GM12891 (cell line): ENCODE measurements at regions not wholly inside any gene's neighbourhood (a gene's known extent, or its start where the extent isn't known, plus 50 kb on each side); places are given as distances from the start of the nearest gene placed in this dataset.

Experiments
- DNase-seq: peaks from one replicate; pipeline ENCODE4 v3.0.0; 2011; ENCODE audit warnings: low spot score; ENCODE audit not compliant: insufficient read length
- FAIRE-seq: peaks from 2 replicates; lab custom pipeline; 2011; peaks lifted over from hg19 to GRCh38; lab: Jason Lieb, UNC
- PAX5 ChIP-seq: IDR thresholded peaks from 2 replicates; pipeline ENCODE4 v1.6.1; 2011; ENCODE audit warnings: low read length, moderate library complexity, mild to moderate bottlenecking; ENCODE audit not compliant: insufficient read depth, severe bottlenecking
- POLR2A ChIP-seq: IDR thresholded peaks from 2 replicates; pipeline ENCODE4 v1.6.1; 2011; ENCODE audit warnings: low read depth, low read length, control low read depth
- POLR2AphosphoS5 ChIP-seq: IDR thresholded peaks from 2 replicates; pipeline ENCODE4 v1.6.1; 2011; ENCODE audit warnings: low read depth, low read length, control low read depth
- POU2F2 ChIP-seq: IDR thresholded peaks from 2 replicates; pipeline ENCODE4 v1.6.1; 2011; ENCODE audit warnings: low read depth, mild to moderate bottlenecking, control low read depth, low read length, moderate library complexity
- SPI1 ChIP-seq: IDR thresholded peaks from 2 replicates; pipeline ENCODE4 v1.6.1; 2011; ENCODE audit warnings: low read depth, low read length, control low read depth
- TAF1 ChIP-seq: IDR thresholded peaks from 2 replicates; pipeline ENCODE4 v1.6.1; 2011; ENCODE audit warnings: low read depth, low read length, control low read depth

DNA sequence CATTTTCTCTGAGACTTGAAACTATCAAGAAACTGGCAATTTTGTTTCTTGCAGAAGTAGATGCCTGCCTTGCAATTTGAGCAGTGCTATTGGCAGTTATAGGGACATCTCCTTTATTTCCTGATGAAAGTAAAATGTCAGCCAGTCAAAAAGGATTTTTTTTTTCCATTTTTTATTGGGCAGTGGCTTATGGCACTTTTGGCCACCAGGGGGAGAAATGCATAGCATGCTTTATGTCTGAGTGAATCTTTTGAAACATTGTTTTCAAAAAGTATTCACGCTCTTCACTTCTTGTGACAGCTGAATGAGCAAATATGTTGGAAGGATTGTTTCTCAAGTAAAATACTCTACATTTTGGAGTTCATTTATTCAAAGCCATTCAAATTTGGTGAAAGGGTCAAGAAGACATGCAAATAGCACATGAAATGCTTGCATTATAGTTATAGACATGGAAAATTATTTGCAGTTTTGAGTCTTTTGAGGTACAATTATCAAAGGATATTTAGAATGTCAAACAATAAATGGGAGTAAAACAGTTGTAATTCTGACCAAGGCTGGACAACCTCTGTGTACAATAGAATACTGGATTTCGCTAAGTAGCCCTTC is 491.0 kb downstream of the CDH2 start:
- DNase-seq (no peak), FAIRE-seq (no peak)
- no peak for TF ChIP-seq TAF1
- TF ChIP-seq POLR2AphosphoS5, result no peak
- TF ChIP-seq POU2F2, result no peak
- no peak for TF ChIP-seq SPI1
- no peak for TF ChIP-seq PAX5
- TF ChIP-seq POLR2A, result no peak

DNA sequence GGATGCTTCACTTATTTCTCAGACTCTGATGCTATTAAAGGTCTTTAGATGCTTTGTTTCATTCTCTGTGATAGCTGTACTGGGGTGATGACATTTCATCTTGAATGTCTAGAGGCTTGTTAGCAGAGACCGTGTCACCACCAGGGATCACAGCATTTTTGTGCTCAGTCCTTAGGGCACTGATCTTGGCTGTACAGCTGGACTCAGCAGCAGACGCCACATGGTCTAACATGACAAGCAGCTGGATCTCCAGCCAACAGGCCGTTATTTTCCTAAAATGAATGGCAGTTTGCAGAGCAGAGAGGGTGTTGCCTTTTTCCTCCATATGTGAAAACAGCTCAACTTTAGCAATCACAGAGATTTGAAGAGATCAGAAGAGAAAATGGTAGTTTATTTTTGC is 491.8 kb downstream of the CDH2 start:
- no peak for DNase-seq

DNA sequence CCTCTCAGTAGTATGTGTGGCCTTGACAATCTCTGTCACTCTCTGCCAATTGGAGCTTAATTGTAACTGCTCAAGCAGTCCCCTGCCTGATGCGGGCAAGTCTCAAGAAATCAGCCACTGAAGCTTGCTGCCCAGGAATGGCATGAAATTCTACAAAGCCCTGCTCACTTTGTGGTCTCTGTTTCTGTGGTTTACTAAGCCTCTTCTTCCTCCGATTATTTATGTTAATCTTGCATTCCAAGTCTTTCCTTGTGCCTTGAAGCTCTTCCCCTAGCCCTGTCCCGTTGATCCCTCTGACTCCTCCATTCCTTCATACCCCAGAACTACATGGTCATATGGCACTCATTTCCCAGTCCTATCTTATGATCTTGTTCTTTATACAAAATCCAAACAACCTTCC is 489.3 kb upstream of the CHST9 start:
- FAIRE-seq (no peak), DNase-seq (no peak)
- TF ChIP-seq POLR2A (no peak), POU2F2 (no peak), TAF1 (no peak), SPI1 (no peak), PAX5 (no peak), POLR2AphosphoS5 (no peak)

More for the DNA sequence above, 491.8 kb downstream of the CDH2 start:
- FAIRE-seq, result no peak
- TF ChIP-seq PAX5 (no peak), SPI1 (no peak), POU2F2 (no peak), POLR2A (no peak), TAF1 (no peak), POLR2AphosphoS5 (no peak)

DNA sequence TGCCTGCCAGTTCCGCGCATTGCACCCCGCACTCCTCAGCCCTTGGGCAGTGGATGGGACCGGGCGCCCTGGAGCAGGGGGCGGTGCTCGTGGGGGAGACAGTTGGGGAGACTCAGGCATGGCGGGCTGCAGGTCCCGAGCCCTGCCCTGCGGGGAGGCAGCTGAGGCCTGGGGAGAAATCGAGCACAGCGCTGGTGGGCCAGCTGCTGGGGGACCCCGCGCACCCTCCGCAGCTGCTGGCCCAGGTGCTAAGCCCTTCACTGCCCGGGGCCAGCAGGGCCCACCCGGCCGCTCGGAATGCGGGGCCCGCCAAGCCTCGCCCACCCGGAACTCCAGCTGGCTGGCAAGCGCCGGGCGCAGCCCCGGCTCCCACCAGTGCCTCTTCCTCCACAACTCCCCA is 488.8 kb upstream of the CHST9 start:
- FAIRE-seq (no peak), DNase-seq (no peak)
- TF ChIP-seq PAX5 (no peak), POLR2AphosphoS5 (no peak), POLR2A (no peak), POU2F2 (no peak), TAF1 (no peak)

DNA sequence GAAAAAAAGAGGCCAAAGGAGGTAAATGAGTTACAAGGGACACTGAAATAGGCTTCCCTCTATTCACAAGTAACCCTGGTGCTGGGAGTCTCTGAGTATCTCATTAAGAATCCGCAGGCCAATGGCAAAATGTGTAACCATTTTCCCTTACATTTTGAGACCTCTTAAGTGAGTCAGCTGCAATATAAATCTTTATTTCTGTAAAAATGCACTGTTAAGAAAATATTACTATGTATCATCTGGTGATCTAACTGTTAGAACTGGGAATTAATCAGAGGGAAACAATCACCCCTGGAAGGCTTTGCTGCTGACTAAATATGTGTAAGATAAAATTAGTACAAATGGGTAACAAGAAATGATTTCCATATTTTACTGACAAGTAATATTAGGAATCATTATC is 483.1 kb upstream of the CHST9 start:
- no peak for TF ChIP-seq POLR2AphosphoS5
- TF ChIP-seq POLR2A, result no peak
- no peak for TF ChIP-seq POU2F2
- no peak for TF ChIP-seq SPI1
- no peak for TF ChIP-seq TAF1
- TF ChIP-seq PAX5, result no peak
- DNase-seq (no peak), FAIRE-seq (no peak)

DNA sequence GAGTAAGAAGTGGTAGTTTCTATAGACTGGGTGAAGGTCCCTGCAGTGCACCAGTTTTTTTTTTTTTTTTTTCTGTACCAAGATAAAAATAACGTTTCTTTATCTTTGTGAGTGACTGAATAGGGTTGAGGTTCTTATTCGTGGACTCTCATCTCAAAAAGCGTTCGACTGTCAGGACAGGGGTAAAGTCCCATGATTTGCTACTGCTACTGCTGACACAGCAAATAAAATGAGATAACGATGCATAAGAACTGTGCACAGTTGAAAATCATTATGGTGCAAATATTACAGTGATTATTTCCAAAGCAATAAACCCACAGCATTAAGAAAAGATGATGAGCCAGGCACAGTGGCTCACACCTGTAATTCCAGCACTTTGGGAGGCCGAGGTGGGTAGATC is 482.0 kb upstream of the CHST9 start:
- DNase-seq (no peak), FAIRE-seq (no peak)
- TF ChIP-seq POLR2A (no peak), POU2F2 (no peak), TAF1 (no peak), POLR2AphosphoS5 (no peak), PAX5 (no peak), SPI1 (no peak)

DNA sequence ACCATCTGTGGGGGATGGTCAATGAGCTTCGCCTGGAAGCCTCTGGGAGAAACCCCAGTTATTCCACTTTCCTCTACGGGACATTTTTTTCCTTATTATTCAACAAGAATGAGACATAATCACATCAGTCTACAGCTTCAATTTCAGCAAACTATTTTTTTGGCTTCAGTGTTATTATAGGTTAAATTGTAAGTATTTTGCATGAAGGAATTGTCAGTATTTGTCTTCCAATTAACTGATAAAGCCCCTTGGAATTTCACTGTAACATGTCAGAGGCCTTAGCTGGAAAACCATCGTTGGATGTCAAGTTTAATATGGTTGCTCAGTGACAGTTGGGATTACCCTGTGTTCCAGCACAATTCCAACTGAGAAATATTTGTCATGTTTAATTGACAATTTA is 480.9 kb upstream of the CHST9 start:
- FAIRE-seq, result no peak
- TF ChIP-seq POU2F2, result no peak
- DNase-seq, result no peak

DNA sequence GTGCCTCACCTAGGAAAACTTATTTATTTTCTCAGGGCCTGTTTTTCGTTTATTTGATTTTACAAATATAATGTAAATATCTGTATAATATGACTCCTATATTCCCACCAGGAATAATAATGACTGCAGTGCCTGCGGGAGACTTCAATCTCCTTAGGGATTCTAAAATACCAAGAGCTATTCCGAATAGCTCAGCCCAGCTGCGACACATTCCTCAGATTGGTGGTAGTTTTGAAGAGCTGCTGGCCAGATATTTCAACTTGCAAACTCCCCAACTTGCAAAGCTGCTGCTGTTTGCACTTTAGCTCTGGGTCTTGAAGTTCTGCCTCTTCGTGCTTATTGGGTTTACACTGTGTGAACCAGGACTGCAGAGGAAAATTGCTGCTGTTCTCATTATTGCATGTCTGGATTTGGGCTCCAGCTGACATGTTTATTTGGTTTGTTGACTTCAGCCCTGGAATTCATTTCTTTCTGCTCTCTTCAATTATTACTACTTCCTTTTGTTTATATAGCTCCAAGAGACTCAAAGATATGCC is 480.2 kb upstream of the CHST9 start:
- no peak for TF ChIP-seq TAF1
- TF ChIP-seq POU2F2, result no peak
- TF ChIP-seq POLR2A, result no peak
- TF ChIP-seq PAX5, result no peak
- TF ChIP-seq POLR2AphosphoS5, result no peak
- no peak for TF ChIP-seq SPI1
- FAIRE-seq, result no peak
- no peak for DNase-seq

DNA sequence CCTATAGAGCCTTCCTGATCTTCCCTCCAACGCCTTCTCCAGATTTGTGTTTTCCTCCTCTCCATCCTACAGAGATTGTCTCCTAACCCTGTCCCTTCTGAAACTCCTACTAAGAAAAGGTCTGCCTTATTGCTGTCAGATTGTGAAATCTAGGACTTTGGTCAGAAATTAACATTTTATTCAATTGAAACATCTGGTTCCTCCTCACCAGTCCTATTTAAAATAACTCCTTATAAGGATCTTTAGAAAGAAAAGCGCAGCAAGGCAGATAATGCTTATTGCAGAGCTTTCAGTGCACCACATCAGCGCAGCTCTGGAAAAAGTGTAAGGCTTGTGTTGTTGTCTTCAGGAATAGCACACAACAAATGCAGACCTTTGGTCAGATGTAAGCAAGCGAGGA is 477.8 kb upstream of the CHST9 start:
- no peak for TF ChIP-seq POU2F2
- DNase-seq (no peak), FAIRE-seq (no peak)

DNA sequence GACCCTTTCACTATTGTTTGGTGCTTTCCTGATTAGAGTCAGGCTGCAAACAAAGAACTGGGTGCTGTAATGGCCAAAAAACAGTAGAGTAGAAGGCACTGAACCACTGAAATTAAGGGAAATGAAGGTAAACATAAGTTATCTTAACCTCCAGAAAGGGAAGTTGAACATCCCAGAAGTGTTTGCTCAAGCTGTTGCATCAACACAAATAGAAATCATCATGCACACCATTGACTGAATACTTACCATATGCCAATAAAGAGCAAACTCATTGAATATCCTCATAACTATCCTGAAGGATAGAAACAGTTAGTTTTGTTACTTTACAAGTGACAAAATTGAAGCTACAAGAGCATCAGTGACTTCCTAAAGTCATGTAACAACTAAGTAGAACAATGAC is 477.4 kb upstream of the CHST9 start:
- FAIRE-seq (no peak), DNase-seq (no peak)
- TF ChIP-seq TAF1, result no peak
- no peak for TF ChIP-seq SPI1
- no peak for TF ChIP-seq POLR2A
- TF ChIP-seq POLR2AphosphoS5, result no peak

DNA sequence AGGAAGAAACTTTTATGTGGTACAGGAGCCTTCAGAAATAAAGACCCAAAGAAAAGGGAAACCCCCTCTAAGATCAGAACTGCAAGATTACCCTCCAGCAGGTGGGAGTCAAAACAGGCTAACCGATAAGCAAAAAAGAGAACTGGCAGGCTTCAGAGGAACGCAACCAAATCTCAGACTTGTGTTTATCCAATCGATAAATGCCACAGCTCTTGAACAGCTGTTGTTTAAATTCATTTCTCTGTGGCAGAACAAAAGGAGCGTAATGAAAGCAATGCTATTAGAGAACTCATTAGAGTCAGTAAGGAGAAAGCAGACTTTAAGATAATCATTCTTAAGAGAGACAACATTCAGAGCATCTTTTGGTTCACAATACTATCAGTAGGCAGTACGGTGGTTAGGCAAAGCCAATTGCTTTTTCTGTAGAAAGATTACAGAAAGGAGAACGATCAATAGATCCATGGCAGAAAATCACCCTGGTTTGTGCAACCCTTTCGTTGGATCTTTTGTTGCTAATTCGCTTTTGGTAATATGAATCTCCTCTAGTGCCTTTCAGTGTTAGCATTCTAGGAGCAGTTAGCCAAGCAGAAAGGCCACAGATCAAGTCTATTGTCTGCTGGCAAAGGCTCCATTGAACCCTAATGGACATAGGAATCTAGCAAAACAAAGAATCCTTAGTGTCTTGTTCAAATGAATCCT is 476.4 kb upstream of the CHST9 start:
- DNase-seq (no peak), FAIRE-seq (no peak)
- TF ChIP-seq TAF1 (no peak), POU2F2 (no peak), POLR2A (no peak), PAX5 (no peak), POLR2AphosphoS5 (no peak), SPI1 (no peak)
